Body of pancreas (tissue), 4 donors: ENCODE measurements at regions not wholly inside any gene's neighbourhood (a gene's known extent, or its start where the extent isn't known, plus 50 kb on each side); places are given as distances from the start of the nearest gene placed in this dataset.

ENCODE experiments used
- ATAC-seq: fragments of 150-250 bp; one replicate; pipeline ENCODE4 v1.9.1; 2016
- DNase-seq, 4 donors: peaks; one replicate each; pipeline ENCODE4 v3.0.0-alpha.2; 2019
- H3K27ac ChIP-seq, 4 donors: fragments of 200-600 bp; sonication (generic); 1 replicate in 3 of 4; 2 replicates in 1 of 4; pipeline versions ENCODE4 v1.5.1 to v1.6.1; 2016 to 2019; ENCODE audit warnings: mild to moderate bottlenecking in 1 of 4, mixed read lengths in 1 of 4, moderate library complexity in 1 of 4
- H3K27me3 ChIP-seq, 2 donors: fragments of 200-600 bp; sonication (generic); one replicate each; pipeline ENCODE4 v1.6.0; 2016; ENCODE audit warnings: mild to moderate bottlenecking in 1 of 2
- H3K36me3 ChIP-seq, 2 donors: fragments of 200-600 bp; sonication (generic); replicated peaks in 1 of 2; 2 replicates each; pipeline ENCODE4 v1.5.1; 2016; ENCODE audit warnings: low read depth in 2 of 2; ENCODE audit not compliant: insufficient read depth in 1 of 2
- H3K4me1 ChIP-seq: fragments of 200-600 bp; sonication (generic); one replicate; pipeline ENCODE4 v1.6.0; 2016
- H3K4me3 ChIP-seq, 2 donors: fragments of 200-600 bp; sonication (generic); 1 replicate in 1 of 2; 2 replicates in 1 of 2; pipeline ENCODE4 v1.5.1; 2016 to 2019
- H3K9me3 ChIP-seq, 3 donors: fragments of 200-600 bp; sonication (generic); 1 replicate in 2 of 3; 2 replicates in 1 of 3; pipeline ENCODE4 v1.5.1; 2016
- POLR2A ChIP-seq, 3 donors: fragments of 450-650 bp; IDR thresholded peaks; one replicate each; pipeline ENCODE4 v1.6.1; 2016; ENCODE audit warnings: antibody characterized with exemption in 3 of 3, mild to moderate bottlenecking in 2 of 3
- WGBS, 2 donors: methylation state at CpG; one replicate each; pipeline ENCODE4 v1.1.5; 2017; 5-methylcytosine and 5-hydroxymethylcytosine counted together
- intact Hi-C: fragments of 100-400 bp; cut with DNase I; formaldehyde crosslinking; loops from one replicate; pipeline ENCODE4 v1.15.1; 2023
- TF ChIP-seq, protein P1 (sequence below), 7 experiments: fragments of 450-650 bp in 4 of 7; fragments of 200-600 bp in 3 of 7; sonication (generic) in 3 of 7; IDR thresholded peaks; one replicate each; pipeline ENCODE4 v1.5.1; 2016 to 2019; ENCODE audit warnings: antibody characterized with exemption in 7 of 7

DNA sequence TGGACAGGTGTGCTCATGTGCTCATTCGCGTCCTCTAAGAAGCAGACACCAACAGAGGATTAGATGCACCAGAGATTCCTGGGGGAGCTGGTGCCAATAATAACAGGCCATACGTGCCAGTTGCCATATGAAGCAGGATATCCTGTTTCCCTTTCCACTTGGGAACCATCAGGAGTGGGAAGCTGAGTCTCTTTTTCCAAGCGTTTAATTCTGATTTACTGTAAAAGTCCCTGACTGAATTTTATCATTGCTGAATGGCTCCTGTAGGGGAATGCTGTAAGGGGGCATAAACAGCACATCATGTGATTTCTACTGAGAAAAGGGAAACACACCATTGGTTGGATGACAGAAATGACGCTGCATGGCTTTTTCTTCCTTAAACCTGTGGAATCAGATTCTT lies 113.3 kb downstream of the IRF8 start:
- ATAC-seq = no peak
- Histone ChIP-seq H3K4me1 (no peaks in the 10 kb centered on the region), H3K27ac (no peak overlapping the region), H3K27me3 (no peaks in the 10 kb centered on the region), H3K9me3 (no peaks in the 10 kb centered on the region), H3K36me3 (no peaks in the 10 kb centered on the region), H3K4me3 (no peak overlapping the region)
- TF ChIP-seq, protein P1, sequence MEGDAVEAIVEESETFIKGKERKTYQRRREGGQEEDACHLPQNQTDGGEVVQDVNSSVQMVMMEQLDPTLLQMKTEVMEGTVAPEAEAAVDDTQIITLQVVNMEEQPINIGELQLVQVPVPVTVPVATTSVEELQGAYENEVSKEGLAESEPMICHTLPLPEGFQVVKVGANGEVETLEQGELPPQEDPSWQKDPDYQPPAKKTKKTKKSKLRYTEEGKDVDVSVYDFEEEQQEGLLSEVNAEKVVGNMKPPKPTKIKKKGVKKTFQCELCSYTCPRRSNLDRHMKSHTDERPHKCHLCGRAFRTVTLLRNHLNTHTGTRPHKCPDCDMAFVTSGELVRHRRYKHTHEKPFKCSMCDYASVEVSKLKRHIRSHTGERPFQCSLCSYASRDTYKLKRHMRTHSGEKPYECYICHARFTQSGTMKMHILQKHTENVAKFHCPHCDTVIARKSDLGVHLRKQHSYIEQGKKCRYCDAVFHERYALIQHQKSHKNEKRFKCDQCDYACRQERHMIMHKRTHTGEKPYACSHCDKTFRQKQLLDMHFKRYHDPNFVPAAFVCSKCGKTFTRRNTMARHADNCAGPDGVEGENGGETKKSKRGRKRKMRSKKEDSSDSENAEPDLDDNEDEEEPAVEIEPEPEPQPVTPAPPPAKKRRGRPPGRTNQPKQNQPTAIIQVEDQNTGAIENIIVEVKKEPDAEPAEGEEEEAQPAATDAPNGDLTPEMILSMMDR (IDR thresholded peaks at IDR 0.05) = no peak
- no peak for TF ChIP-seq POLR2A (IDR thresholded peaks at IDR 0.05)
- no peak for DNase-seq
- intact Hi-C loops = loop anchor here (10.0 kb wide), 1 partner anchor 737 kb away; no protein-coding TSS in a partner anchor
- WGBS, 2 donors = 51 to 58% methylated on average over 5 of the region's 5 CpGs

DNA sequence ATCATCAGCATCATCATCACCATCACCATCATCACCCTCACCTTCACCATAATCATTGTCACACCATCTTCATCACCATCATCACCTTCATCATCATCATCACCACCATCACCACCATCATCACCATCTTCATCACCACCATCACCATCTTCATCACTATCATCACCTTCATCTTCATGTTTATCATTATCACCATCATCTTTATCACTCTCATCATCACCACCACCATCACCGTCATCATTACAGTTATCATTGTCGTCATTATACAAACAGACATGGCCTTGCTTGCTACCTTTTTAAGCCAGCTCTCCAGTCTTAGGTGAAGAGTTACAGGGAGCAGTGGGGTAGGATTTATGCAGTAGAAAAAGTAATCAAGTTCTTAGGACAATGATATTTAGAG lies 114.9 kb downstream of the IRF8 start:
- H3K4me3 ChIP-seq = no peak overlapping the region
- intact Hi-C loops = loop anchor here (10.0 kb wide), 1 partner anchor 739 kb away; no protein-coding TSS in a partner anchor
- ATAC-seq (no peak), DNase-seq (no peak)
- WGBS, 2 donors = 49% methylated on average over 2 of the region's 2 CpGs
- no peak for TF ChIP-seq POLR2A (IDR thresholded peaks at IDR 0.05)
- TF ChIP-seq, protein P1 (IDR thresholded peaks at IDR 0.05) = no peak
- H3K9me3 ChIP-seq = no peaks in the 10 kb centered on the region
- no peaks in the 10 kb centered on the region for H3K36me3 ChIP-seq
- H3K4me1 ChIP-seq = no peaks in the 10 kb centered on the region
- H3K27me3 ChIP-seq = no peaks in the 10 kb centered on the region
- no peak overlapping the region for H3K27ac ChIP-seq

DNA sequence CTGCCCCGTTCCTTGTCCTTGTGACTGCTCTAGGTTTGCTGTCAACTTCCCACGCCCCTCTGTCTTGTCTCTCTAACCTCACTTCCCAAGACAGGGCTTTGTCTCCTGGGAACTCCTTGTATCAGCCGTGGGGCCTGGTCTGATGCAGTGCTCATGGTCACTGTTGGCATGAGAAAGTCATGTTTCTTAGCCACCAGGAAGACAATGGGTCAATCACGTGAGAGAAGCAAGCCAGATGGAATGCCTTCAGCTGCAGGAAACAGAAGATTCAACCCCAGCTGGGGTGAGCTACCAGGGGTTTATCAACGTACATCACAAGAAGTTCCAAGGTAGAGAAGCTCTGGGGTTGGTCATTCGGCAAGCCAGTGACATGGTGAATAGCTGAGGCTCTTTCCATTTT lies 116.6 kb downstream of the IRF8 start:
- no peak for DNase-seq
- H3K4me3 ChIP-seq = no peak overlapping the region
- 62 to 64% methylated on average over 6 of the region's 6 CpGs for WGBS, 2 donors
- H3K4me1 ChIP-seq = no peaks in the 10 kb centered on the region
- ATAC-seq = no peak
- H3K27me3 ChIP-seq = no peaks in the 10 kb centered on the region
- TF ChIP-seq POLR2A (IDR thresholded peaks at IDR 0.05) = no peak
- TF ChIP-seq, protein P1 (IDR thresholded peaks at IDR 0.05) = no peak
- no peaks in the 10 kb centered on the region for H3K9me3 ChIP-seq
- H3K36me3 ChIP-seq = no peaks in the 10 kb centered on the region
- no peak overlapping the region for H3K27ac ChIP-seq
- intact Hi-C loops = loop anchor here (5.0 to 10.0 kb wide), 2 partner anchors 193 to 741 kb away; no protein-coding TSS in a partner anchor

DNA sequence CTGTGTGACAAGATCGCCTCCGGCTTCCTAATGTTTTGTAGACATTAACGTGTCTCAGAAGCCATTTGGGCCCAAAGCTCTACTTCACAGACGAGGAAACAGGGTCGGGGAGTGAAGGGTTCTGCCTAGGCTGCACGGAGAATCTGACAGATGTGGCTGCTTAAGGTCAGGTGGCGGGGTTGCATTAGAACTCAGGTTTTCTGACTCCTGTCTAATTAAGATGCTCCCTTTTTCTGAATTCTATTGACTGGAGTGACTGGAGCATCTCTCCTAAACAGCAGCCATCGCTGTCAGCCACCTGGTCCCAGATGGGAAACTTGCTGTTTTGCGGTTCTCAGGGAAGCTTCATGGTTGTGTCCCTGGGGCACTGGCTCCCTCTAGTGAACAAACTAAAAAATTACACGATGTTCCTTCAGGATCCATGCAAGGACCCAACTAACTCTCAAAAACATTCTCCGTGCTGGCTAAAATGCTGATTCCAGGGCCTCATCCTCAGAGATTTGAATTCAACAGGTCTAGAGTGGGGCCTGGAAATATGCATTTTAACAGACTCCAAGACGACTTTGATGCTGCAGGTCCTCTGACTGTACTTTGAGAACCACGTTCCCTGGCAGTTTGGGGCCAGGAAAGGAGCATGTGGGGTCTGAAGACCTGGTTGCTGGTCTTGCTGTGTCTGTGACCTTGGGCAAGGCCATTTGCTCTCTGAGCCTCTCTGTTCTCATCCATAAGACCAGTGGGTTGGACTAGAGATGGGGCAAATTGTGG lies 117.4 kb downstream of the IRF8 start:
- WGBS, 2 donors = 34 to 37% methylated on average over 13 of the region's 13 CpGs
- TF ChIP-seq, protein P1 (IDR thresholded peaks at IDR 0.05) = peak; percentile 62 to 83 (median 73)
- TF ChIP-seq POLR2A (IDR thresholded peaks at IDR 0.05) = no peak
- Histone ChIP-seq H3K27me3 (no peaks in the 10 kb centered on the region), H3K4me3 (no peak overlapping the region), H3K9me3 (no peaks in the 10 kb centered on the region), H3K4me1 (no peaks in the 10 kb centered on the region), H3K27ac (no peak overlapping the region), H3K36me3 (no peaks in the 10 kb centered on the region)
- ATAC-seq = peak; percentile 68
- DNase-seq = peak; percentile 36 to 49 (median 40)
- intact Hi-C loops = loop anchor here (5.0 to 10.0 kb wide), 2 partner anchors 194 to 742 kb away; no protein-coding TSS in a partner anchor
